GM19328 (cell line): ENCODE measurements at regions not wholly inside any gene's neighbourhood (a gene's known extent, or its start where the extent isn't known, plus 50 kb on each side); places are given as distances from the start of the nearest gene placed in this dataset.
A peak's percentile ranks its signal among the peaks of the same experiment; 100 is the strongest.
"Not testable (repeated sequence)": the region's sequence is repeated elsewhere in the genome, so short reads cannot be mapped to it uniquely, and the experiment has no call there.

Experiments
- ATAC-seq: cut with Tn5 transposase; IDR thresholded peaks from one replicate; pipeline ENCODE4 v1.9.1; 2021; ENCODE audit warnings: mild to moderate bottlenecking, moderate library complexity; ENCODE audit not compliant: unreplicated experiment

DNA sequence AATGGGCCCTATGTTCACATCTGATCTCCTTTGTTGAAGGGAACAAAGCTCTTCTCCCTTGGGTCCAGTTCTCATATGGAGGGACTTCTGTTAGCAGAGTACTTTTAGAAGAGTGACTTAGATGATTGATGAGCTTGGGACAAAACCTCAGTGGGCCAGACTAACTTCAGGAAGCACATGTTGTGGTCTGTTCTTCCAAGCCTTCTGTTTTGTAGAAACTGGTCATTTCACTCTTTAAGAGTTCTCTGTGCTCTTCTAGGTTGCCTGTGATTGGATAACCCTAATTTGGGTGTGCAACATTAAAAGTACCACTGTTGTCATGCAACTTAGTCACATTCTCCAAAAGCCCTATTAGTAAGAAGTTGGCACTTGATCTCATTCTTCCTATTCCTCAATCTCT, 183.5 kb upstream of the ACO1 start:
- no peak for ATAC-seq

DNA sequence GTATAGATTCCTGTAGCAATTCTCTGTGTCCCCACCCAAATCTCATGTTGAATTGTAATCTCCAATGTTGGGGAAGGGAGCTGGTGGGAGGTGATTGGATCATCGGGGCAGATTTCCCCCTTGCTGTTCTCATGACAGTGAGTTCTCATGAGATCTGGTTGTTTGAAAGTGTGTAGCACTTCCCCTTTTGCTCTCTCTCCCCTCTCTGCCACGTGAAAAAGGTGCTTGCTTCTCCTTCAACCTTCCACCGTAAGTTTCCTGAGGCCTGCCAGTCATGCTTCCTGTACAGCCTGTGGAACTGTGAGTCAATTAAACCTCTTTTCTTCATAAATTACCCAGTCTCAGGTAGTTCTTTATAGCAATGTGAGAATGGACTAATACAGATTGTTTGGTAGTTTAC, 175.3 kb upstream of the ACO1 start:
- not testable (repeated sequence) for ATAC-seq

DNA sequence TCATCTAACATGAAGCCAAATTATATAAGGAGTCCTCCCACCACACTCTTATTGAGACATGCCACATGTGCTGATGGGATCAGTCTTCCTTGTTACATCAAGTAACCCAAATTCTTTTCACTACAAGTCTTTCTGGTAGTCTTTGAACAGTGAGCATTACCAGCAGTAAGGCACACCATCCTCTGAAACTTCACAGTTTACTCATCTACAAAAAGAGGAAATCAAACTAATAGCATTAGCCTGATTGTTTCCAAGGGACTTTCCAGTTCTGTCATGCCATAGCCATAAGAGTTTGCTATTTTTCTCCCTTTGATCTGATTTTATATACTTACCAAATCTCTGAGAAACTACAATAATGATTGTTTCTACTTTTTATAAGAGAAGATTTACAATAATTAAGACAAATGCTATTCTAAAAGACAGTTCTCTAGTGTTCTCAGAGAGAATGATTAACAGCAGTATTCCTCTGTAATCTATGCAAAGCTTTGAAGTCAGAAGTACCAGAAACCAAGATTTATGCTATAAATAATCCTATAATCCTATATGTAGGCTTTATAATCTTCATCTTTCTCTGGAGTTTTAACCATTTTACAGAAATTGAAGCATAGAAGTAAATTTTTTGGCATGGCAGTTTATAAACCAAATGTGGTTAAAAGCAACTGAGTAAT, 166.2 kb upstream of the ACO1 start:
- peak; percentile 92 for ATAC-seq

DNA sequence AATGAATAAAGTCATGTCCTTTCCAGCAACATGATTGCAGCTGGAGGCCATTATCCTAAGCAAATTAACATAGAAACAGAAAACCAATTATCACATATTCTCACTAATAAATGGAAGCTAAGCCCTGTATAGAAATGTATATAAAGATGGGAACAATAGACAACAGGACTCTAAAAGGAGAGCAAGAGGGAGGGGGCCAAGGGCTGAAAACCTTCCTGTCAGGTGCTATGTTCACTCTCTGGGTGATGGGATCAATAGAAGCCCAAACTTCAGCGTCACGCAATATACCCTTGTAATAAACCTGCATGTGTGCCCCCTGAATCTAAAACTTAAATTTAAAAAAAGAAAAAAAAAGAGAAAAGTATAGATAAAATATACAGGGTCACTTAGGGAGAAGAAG, 163.7 kb upstream of the ACO1 start:
- no peak for ATAC-seq

DNA sequence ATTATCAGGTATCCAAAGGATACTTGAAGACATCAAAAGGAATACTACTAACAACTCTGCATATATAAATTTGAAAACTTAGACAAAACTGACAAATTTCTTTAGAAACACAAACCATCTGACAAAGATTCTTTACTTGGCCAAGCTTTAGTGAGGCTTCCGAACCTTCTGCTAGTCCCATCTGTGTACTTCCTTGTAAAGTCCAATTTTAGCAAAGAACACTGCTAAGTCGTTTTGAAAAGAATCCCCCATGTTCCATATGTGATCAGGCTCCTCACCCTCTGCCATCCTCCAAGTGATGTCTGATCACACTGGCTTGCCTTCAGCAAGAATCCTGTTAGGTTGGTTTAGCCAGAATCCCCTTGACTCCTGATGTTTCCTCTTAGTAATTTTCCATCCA, 150.0 kb upstream of the ACO1 start:
- no peak for ATAC-seq

DNA sequence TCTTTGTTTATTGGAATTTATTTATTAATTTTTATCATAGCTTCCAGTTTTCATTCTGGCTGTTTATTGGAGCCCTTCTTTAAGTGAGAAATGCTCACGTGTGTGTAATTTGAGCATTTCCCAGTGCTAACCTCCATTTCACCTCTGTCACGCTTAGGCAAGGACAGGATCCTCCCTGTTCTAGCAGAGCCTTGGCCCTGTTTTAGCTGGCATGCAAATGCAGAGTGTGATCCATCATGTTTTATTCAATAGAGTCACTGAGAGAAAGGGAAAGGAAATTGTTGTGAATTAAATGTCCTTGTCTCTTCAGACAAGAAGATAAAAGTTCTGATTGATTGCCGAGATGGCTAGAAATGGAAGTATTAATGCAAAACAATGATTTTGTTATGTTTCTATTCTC, 137.3 kb upstream of the ACO1 start:
- no peak for ATAC-seq

DNA sequence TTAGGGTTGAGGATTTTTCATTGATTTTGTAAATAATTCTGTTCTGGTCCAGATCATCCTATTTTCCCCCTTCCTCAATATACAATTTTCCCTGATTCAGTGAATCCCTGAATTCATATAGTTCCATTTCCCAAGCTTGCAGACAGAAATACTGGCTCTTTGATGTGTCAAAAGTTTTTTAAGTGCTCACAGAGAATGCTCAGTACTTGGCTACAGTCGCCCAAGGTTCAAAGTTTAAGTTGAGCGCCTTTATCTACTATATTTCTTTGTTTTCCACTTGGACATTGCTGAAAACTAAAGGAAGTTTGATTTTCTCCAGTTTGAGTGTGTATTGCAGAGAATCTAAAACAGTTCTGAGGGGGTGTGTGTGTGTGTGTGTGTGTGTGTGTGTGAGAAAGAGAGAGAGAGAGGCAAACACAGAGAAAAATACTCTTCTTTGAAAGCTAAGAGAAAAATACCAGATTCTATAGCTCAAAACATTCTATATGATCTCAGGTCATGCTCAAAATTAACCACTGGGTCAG, 136.2 kb upstream of the ACO1 start:
- no peak for ATAC-seq

DNA sequence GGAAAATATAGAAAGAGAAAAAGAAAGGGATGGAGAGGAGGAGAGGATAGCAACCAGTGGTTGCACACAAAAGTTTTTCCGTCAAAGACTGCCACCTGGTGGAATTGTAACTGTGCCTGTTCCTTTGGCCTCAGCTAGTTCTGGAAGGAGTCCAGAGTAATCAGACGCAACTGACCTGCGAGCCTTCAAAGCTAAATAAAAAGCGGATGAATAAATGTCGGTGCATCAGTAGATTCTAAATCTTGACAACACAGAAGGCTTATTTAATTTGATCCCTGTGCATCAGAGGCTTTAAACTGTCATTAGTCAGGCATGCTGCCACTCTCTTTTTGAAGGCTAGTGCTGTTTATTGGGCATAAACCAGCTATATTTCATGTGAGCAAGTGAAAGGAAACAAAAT, 132.9 kb upstream of the ACO1 start:
- peak; percentile 75 for ATAC-seq

DNA sequence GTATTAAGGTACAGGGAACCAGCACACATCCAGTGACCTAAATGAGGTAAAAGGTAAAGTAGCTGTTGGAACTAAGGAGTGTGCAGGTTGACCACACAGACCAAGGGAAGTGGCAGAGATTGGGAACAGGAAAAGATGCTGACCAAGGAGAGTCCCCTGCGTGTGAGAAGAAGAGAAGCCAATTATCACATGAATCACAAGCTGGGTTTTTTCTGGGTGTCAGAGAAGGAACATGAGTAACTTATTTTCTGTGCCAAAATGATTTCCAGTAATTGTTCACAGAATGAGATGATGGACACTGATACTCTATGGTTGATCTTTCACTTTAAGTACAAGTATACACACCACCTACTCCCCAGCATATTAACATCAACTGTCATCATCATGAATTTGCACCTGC, 130.7 kb upstream of the ACO1 start:
- no peak for ATAC-seq

DNA sequence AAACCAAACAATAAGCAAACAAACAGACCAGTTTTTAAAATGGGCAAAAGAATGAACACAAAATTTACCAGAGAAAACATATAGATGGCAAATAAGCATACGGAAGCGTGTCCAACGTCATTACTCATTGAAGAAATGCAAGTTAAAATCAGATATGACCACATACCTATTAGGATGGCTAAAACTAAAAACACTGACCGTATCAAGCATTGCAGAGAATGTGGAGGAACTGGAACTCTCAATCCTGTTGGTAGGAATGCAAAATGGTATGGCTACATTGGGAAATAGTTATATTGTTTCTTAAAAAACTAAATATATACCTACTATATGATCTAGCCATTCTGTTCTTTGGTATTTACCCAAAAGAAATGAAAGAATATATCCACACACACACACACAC, 129.4 kb upstream of the ACO1 start:
- no peak for ATAC-seq

DNA sequence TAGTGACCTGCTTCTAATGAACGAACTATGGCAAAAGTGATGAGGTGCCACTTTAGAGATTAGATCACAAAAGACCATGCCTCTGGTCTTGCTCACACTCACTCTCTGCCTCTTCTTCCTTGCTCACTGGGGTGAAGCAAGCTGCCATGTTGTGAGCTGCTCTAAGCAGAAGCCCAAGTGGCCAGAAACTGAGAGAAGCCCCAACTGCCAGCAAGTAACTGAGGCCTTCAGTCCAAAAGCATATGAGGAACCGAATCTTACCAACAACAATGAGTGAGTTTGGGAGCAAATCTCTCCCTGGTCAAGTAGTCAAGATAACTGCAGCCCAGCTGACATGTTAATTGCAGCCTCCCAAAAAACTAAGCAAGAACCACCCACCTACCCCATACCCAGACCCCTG, 126.0 kb upstream of the ACO1 start:
- no peak for ATAC-seq

DNA sequence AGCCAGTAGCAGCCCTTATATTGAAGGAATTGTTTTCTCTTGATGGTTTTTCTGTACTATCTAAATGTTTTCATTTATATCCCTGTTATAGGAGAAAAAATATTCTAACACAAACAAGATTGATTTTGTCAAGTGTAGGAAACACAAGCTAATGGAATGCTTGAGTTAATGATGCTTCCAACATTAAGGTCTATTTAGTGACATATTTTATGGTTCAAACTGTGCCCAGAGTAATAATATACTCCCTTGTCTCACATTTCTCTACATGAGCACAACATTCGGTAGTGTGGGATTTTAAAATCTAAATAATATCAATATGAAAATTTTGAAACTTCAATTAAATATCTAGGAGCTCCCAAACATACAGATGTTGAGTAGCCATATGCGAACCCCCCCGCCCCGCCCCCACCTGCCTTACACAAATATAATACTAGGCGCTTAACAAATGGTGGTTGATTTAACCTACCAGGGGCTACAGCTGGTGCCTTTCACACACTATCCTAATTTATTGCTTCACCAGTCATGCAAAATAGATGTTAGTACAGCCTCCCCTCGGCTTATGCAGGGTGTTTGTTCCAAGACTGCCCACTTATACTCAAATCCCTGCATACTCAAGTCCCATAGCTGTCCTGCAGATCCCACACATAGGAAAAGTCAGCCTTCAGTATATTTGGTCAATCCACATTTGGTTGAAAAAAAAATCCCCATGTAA, 124.1 kb upstream of the ACO1 start:
- ATAC-seq, result no peak

DNA sequence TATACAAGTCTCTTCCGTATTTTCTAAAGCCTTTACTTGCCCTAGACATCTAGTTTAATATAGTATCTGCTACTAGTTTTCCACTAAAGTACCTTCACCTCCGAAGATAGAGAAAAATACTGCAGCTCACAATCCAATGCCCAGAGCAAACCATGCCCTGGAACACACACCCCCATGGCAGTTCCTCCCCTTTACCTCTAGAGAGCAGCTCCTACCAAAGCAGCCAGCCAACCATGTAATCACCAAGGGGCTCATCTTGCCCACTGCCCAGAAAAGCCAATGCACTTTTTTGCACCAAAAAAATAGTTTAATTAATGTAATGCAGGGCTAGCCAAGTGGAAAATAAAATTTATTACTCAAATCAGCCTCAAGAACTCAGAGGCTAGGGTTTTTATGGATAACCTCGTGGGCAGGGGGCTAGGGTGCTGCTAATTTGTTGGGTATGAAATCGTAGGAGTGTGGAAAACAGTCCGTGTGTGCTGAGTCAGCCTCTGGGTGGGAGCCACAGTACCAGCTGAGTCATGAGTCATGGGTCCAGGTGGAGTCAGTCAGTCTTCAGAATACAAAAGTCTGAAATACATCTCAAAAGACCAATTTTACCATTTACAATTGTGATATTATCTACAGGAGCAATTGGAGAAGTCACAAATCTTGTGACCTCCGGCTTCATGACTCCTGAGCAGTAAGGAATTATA, 120.1 kb upstream of the ACO1 start:
- no peak for ATAC-seq

DNA sequence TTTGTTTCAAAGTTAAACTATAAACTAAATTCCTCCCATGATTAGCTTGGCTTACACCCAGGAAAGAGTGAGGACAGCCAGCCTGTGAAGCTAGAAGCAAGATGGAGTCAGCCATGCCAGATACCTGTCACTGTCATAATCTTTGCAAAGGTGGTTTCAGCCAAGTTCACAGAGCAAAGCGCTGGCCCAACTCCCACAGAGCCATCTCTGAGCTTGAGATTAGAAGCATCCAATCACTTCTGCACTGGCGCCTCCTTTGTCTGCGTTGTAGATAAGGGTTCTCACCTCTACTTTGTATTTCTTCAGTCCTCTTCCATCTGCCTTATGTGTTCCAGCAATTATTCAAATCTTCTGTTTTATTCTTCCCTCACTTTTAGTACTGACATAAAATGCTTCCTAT, 119.4 kb upstream of the ACO1 start:
- ATAC-seq, result no peak

DNA sequence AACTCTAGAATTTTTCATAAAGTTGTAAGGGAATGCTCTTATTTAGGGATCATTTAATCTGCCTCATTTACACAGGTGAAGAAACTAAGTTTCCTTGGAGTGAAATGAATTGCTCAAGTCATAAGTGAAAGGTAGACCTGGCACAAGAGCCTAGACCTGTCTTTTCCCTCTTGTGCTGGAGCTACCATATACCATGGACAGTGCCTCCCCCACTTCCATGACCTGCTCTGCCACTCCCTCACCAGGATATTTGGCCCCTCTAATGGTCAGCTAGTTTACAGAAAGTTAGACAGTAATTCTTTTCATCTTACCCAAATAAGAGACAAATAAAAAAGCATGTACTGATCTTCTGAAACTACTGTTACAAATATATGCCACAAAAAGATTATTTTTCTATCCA, 105.5 kb upstream of the ACO1 start:
- ATAC-seq, result no peak

DNA sequence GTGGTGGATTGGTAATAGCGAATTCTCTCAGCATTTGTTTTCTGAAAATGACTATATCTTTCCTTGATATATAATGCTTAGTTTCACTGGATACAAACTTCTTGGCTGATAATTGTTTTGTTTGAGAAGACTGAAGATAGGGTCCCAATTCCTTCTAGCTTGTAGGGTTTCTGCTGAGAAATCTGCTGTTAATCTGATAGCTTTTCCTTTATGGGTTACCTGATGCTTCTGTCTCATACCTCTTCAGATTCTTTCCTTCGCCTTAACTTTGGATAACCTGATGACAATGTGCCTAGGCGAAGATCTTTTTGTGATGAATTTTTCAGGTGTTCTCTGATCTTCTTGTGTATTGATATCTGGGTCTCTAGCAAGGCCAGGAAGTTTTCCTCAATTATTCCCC, 94.7 kb upstream of the ACO1 start:
- ATAC-seq, result no peak

DNA sequence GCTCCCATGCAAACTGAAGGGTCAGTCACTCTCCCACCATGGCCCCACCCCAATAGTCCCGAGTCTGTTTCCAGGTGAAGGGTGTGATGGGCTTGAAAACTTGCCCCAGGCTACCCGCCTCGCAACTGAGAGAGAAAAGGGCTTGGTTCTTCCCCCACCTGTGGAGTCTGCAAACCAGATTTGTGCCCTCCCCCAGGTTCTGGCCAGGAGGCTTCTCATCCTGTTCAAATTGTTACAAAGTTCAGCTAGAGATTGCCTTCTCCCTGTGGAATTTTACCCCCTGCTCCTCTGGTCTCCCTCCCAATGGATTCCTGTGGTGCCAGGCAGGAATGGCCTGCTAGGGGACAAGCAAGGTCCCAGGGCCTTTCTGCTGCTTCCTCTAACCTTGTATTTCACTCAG, 93.1 kb upstream of the ACO1 start:
- no peak for ATAC-seq

DNA sequence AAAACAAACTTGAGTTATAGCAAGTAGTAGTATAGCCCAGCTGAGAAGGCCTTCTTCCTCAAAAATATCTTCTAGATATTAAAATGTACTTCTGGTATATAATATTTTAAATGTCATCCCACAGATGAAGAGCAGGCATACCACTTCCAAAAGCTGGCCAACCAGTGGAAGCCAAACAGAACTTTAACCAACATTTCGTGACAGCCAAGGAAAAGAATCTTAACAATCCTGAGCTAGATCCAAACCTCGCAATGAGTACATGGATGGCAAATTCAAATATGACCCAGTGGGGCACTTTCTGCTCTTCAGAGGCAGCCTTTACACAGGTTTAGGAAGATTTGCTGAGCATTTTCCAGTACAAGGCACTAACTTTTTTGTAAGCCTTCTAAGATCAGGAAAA, 91.8 kb upstream of the ACO1 start:
- ATAC-seq, result no peak

DNA sequence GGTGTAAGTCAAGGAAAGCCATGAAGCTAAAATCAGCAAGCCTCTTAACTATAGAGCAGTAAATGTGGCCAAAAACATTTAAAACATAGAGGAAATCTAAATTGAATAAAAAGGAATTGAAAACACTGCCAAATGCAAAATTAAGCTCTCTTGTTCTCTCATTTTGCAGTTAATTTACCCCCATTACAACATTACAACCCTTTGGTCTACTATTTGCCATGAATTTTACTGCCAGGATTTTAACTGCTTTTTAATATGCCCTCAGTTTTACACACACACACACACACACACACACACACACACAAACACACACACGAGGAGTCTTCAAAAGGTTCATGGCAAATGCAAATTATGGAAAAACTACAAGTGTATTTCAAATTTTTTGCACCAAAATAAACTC, 91.4 kb upstream of the ACO1 start:
- no peak for ATAC-seq

DNA sequence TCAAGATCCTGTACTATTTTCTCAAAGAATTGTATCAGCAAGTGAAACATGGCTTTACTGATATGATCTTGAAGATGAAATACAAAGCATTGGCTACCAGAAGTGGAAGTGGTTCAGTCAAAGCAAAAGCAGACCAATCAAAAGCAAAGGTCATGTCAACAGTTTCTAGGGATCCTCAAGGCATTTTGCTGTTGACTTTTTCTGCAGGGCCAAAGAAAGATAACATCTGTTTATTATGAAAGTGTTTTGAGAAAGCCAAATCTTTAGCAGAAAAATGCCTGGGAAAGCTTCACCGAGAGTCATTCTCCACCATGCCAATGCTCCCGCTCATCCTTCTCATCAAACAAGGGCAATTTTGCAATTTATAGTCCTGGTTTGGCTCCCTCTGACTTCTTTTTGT, 90.3 kb upstream of the ACO1 start:
- no peak for ATAC-seq

DNA sequence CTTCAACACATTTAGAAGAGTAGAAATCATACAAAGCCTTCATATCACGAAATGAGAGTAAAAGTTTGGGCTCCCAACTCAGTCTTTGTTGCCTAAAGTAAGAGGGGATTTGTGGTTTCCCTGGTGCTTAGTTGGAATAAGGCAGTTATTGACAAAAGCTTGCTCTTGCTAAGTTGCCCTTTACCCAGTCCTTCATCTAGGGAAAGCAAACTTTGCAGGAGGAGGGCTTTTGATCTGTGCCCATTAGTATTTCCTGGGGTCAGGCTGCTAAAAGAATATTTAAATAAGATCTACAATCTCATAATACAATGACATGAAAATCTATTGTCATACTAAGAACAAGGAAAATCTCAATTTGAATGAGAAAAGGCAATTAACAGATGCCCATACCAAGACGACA, 84.1 kb upstream of the ACO1 start:
- no peak for ATAC-seq

DNA sequence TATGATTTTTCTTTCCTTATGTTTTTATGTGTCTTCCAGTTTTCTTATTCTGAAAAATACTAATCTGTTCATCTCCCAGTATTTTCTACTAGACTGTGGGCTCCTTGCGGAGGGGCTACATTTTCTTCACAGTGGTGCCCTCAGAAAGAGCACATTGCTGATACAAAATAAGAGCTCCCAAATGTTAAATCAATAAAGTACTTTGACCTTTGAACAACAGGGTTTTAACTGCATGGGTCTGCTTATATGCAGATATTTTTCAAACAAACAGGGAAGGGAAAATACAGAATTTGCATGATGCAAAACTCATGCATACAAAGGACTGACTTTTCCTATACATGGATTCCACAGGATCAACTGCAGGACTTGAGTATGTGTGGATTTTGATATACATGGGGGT, 79.9 kb upstream of the ACO1 start:
- no peak for ATAC-seq
